ENCODE measurements at regions not wholly inside any gene's neighbourhood (a gene's known extent, or its start where the extent isn't known, plus 50 kb on each side); places are given as distances from the start of the nearest gene placed in this dataset.

GRCh38 chr2:120972286-120972685, 236.6 kb downstream of the GLI2 start:
- H3K4me3 ChIP-seq: no peak overlapping the region
- no peak for DNase-seq
- no peaks in the 10 kb centered on the region for H3K36me3 ChIP-seq
- no peaks in the 10 kb centered on the region for H3K27me3 ChIP-seq
- no peak for TF ChIP-seq POLR2A (IDR thresholded peaks at IDR 0.05)
- no peak for TF ChIP-seq EP300 (IDR thresholded peaks at IDR 0.05)
- no peak for ATAC-seq (ENCODE audit: low FRiP score in 2 of 2)
- H3K27ac ChIP-seq: no peak overlapping the region
- 70 to 86% methylated on average over 5 of the region's 6 CpGs for WGBS, 2 donors
- no peaks in the 10 kb centered on the region for H3K4me1 ChIP-seq
- no peaks in the 10 kb centered on the region for H3K9me3 ChIP-seq

- H3K9me3 ChIP-seq: no peaks in the 10 kb centered on the region
- no peaks in the 10 kb centered on the region for H3K27me3 ChIP-seq
- ATAC-seq (ENCODE audit: low FRiP score in 2 of 2) (no peak), DNase-seq (no peak)
- H3K27ac ChIP-seq: no peak overlapping the region
- H3K4me3 ChIP-seq: no peak overlapping the region
- TF ChIP-seq POLR2A (IDR thresholded peaks at IDR 0.05): no peak
- TF ChIP-seq EP300 (IDR thresholded peaks at IDR 0.05): no peak
- TF ChIP-seq POLR2AphosphoS5 (IDR thresholded peaks at IDR 0.05): no peak
- TF ChIP-seq CTCF (IDR thresholded peaks at IDR 0.05): no peak
- H3K36me3 ChIP-seq: no peaks in the 10 kb centered on the region
- WGBS, 2 donors: 90 to 97% methylated on average over 14 to 17 of the region's 17 CpGs
- no peaks in the 10 kb centered on the region for H3K4me1 ChIP-seq
Measured at GRCh38 chr2:120973196-120973595, 237.5 kb downstream of the GLI2 start.

- Histone ChIP-seq H3K4me3 (no peak overlapping the region), H3K27ac (no peak overlapping the region), H3K36me3 (no peaks in the 10 kb centered on the region), H3K27me3 (no peaks in the 10 kb centered on the region), H3K4me1 (no peaks in the 10 kb centered on the region), H3K9me3 (no peaks in the 10 kb centered on the region)
- no peak for TF ChIP-seq POLR2A (IDR thresholded peaks at IDR 0.05)
- no peak for TF ChIP-seq EP300 (IDR thresholded peaks at IDR 0.05)
- no peak for TF ChIP-seq CTCF (IDR thresholded peaks at IDR 0.05)
- no peak for TF ChIP-seq POLR2AphosphoS5 (IDR thresholded peaks at IDR 0.05)
- DNase-seq: peak in 1 of 2 donors; percentile 71
- WGBS, 2 donors: 82% methylated on average over 4 of the region's 4 CpGs; no CpG with 5 or more reads in 1 of the 2 donors
- ATAC-seq (ENCODE audit: low FRiP score in 2 of 2): no peak
Measured at GRCh38 chr2:120974950-120975349, 239.3 kb downstream of the GLI2 start.

GRCh38 chr2:120976501-120977307, 241.0 kb downstream of the GLI2 start:
- no peak for DNase-seq
- H3K9me3 ChIP-seq: no peaks in the 10 kb centered on the region
- WGBS, 2 donors: 83 to 85% methylated on average over 12 of the region's 12 CpGs
- no peaks in the 10 kb centered on the region for H3K4me1 ChIP-seq
- no peak for TF ChIP-seq EP300 (IDR thresholded peaks at IDR 0.05)
- no peak for TF ChIP-seq POLR2AphosphoS5 (IDR thresholded peaks at IDR 0.05)
- H3K36me3 ChIP-seq: no peaks in the 10 kb centered on the region
- ATAC-seq (ENCODE audit: low FRiP score in 2 of 2): peak in 1 of 2 donors; percentile 2
- H3K4me3 ChIP-seq: no peak overlapping the region
- H3K27me3 ChIP-seq: no peaks in the 10 kb centered on the region
- H3K27ac ChIP-seq: no peak overlapping the region

GRCh38 chr2:120977582-120978358, 242.1 kb downstream of the GLI2 start:
- ATAC-seq (ENCODE audit: low FRiP score in 2 of 2) (no peak), DNase-seq (no peak)
- TF ChIP-seq EP300 (IDR thresholded peaks at IDR 0.05) (no peak), POLR2A (IDR thresholded peaks at IDR 0.05) (no peak), POLR2AphosphoS5 (IDR thresholded peaks at IDR 0.05) (no peak), CTCF (IDR thresholded peaks at IDR 0.05) (no peak)
- H3K4me1 ChIP-seq: no peaks in the 10 kb centered on the region
- H3K9me3 ChIP-seq: no peaks in the 10 kb centered on the region
- 89 to 90% methylated on average over 25 of the region's 25 CpGs for WGBS, 2 donors
- no peak overlapping the region for H3K27ac ChIP-seq
- H3K27me3 ChIP-seq: no peaks in the 10 kb centered on the region
- no peaks in the 10 kb centered on the region for H3K36me3 ChIP-seq
- no peak overlapping the region for H3K4me3 ChIP-seq

All from upper lobe of left lung (tissue), 6 donors.